ENCODE measurements at regions not wholly inside any gene's neighbourhood (a gene's known extent, or its start where the extent isn't known, plus 50 kb on each side); places are given as distances from the start of the nearest gene placed in this dataset.
"Not testable (repeated sequence)": the region's sequence is repeated elsewhere in the genome, so short reads cannot be mapped to it uniquely, and the experiment has no call there.

DNA sequence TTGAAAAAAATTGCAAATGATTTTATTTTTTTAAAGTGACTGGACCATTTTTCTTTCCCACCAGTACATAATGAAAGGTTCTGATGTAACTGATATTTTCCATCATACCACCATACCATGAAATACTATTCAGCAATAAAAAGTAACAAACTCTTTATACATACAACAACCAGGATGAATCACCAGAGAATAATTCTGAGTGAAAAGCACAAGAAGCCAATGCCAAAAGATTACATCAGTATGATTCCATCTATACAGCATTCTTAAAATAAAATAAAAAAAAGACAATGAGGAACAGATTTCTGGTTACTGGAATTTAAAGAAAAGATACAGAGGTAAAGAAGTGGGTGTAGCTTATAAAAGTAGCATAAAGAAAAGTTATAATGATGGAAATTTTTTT lies 423.7 kb upstream of the ST8SIA4 start:
- Histone ChIP-seq H3K27ac (ENCODE audit: low read depth, low read length) (no peak overlapping the region), H3K9me3 (ENCODE audit: control insufficient read depth, insufficient read depth, low read length) (no peaks in the 10 kb centered on the region), H3K4me2 (ENCODE audit: low read length) (no peak overlapping the region), H3K4me3 (ENCODE audit: low read length) (no peak overlapping the region), H4K20me1 (ENCODE audit: control insufficient read depth, insufficient read depth, low read depth, low read length) (no peaks in the 10 kb centered on the region), H3K9me2 (replicated peaks; ENCODE audit: control insufficient read depth, low read length) (no peaks in the 10 kb centered on the region), H3K79me2 (ENCODE audit: control insufficient read depth, low read length) (no peaks in the 10 kb centered on the region), H3K36me3 (ENCODE audit: control insufficient read depth, low read length) (no peaks in the 10 kb centered on the region), H3K27me3 (ENCODE audit: control insufficient read depth, low read length) (no peaks in the 10 kb centered on the region), H3K4me1 (ENCODE audit: control insufficient read depth, low read length) (no peaks in the 10 kb centered on the region), H3F3A (ENCODE audit: control insufficient read depth, insufficient read depth) (no peaks in the 10 kb centered on the region)
- TF ChIP-seq, protein P1, sequence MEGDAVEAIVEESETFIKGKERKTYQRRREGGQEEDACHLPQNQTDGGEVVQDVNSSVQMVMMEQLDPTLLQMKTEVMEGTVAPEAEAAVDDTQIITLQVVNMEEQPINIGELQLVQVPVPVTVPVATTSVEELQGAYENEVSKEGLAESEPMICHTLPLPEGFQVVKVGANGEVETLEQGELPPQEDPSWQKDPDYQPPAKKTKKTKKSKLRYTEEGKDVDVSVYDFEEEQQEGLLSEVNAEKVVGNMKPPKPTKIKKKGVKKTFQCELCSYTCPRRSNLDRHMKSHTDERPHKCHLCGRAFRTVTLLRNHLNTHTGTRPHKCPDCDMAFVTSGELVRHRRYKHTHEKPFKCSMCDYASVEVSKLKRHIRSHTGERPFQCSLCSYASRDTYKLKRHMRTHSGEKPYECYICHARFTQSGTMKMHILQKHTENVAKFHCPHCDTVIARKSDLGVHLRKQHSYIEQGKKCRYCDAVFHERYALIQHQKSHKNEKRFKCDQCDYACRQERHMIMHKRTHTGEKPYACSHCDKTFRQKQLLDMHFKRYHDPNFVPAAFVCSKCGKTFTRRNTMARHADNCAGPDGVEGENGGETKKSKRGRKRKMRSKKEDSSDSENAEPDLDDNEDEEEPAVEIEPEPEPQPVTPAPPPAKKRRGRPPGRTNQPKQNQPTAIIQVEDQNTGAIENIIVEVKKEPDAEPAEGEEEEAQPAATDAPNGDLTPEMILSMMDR (IDR thresholded peaks at IDR 0.05; ENCODE audit: low read depth, low read length, poor library complexity, severe bottlenecking) = no peak

DNA sequence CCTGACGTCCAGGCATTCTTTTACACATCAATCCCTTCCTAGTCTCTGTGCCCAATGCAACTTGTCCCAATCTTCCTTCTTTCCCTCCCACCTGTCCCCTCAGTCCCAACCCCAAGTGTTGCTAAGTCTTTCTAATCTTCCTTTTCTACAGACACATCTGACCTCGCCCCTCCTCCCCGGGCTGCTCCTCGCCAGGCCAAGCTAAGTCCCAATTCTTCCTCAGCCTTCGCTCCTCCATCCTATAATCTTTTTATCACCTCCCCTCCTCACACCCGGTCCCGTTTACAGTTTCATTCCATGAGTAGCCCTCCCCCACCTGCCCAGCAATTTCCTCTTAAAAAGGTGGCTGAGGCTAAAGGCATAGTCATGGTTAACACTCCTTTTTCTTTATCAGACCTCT lies 413.3 kb upstream of the ST8SIA4 start:
- not testable (repeated sequence) for H3K9me2 ChIP-seq (replicated peaks; ENCODE audit: control insufficient read depth, low read length); H3K27ac ChIP-seq (ENCODE audit: low read depth, low read length); H3K9me3 ChIP-seq (ENCODE audit: control insufficient read depth, insufficient read depth, low read length); H3K36me3 ChIP-seq (ENCODE audit: control insufficient read depth, low read length); H3K79me2 ChIP-seq (ENCODE audit: control insufficient read depth, low read length); H3K4me1 ChIP-seq (ENCODE audit: control insufficient read depth, low read length); H3K4me2 ChIP-seq (ENCODE audit: low read length); H3F3A ChIP-seq (ENCODE audit: control insufficient read depth, insufficient read depth); H3K27me3 ChIP-seq (ENCODE audit: control insufficient read depth, low read length); H4K20me1 ChIP-seq (ENCODE audit: control insufficient read depth, insufficient read depth, low read depth, low read length); H3K4me3 ChIP-seq (ENCODE audit: low read length)

DNA sequence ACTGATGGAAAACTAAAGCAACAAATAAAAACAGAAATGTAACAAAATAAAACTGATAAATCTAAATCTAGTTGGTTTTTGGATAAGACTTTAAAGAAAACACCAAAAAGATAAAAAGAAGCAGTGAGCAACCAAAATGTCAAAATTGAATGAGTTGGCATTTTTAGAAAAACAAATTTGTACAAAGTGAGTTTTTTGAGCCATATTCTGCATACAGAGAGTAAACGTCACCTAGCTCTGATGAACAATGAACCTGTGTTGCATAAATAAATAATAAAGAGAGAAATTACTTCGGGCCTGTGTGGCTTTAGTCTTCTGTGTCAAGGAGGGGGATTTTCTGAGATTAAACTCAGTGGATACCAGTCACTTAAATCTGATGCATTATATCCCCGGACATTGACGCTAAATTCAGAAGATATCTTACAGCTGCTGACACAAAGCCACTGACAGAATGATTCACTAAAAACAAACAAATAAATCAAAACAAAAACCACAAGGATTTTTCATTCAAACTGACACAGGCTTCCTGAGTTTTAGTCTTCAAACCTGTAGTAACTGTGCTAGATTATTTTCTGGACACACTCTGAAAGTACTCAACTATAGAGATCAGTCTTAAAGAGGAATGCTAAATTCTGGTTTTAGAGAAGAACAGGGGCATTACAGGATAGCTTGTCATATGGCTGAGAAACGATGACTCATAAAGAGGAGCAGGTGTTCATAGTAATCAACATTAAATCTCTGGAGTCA lies 403.5 kb upstream of the ST8SIA4 start:
- no peaks in the 10 kb centered on the region for H3F3A ChIP-seq (ENCODE audit: control insufficient read depth, insufficient read depth)

DNA sequence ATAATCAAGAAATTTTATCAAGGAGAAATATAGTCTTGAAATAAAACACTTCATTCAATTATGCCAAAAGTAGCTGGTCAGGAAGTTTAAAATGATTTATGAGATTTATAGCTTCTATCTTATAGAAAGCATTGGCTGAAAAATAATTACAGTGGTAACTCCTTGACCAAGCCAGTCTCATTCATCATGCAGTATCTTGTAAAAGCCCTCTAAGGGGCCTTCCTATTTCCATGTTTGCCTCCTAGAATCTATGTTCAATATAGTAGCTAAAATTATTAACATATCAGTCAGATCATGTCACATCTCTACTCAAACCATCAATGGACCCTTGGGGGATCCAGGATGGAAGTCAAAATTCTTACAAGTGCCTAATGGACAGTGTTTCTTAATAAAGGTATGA lies 393.4 kb upstream of the ST8SIA4 start:
- TF ChIP-seq, protein P1 (IDR thresholded peaks at IDR 0.05; ENCODE audit: low read depth, low read length, poor library complexity, severe bottlenecking) = no peak
- TF ChIP-seq EZH2phosphoT487 (IDR thresholded peaks at IDR 0.05; ENCODE audit: borderline replicate concordance, low read length) = no peak
- Histone ChIP-seq H3K4me2 (ENCODE audit: low read length) (no peak overlapping the region), H3K4me1 (ENCODE audit: control insufficient read depth, low read length) (no peaks in the 10 kb centered on the region), H3K79me2 (ENCODE audit: control insufficient read depth, low read length) (no peaks in the 10 kb centered on the region), H3K9me3 (ENCODE audit: control insufficient read depth, insufficient read depth, low read length) (no peaks in the 10 kb centered on the region), H3F3A (ENCODE audit: control insufficient read depth, insufficient read depth) (no peaks in the 10 kb centered on the region), H3K9me2 (replicated peaks; ENCODE audit: control insufficient read depth, low read length) (no peaks in the 10 kb centered on the region), H3K36me3 (ENCODE audit: control insufficient read depth, low read length) (no peaks in the 10 kb centered on the region), H3K27me3 (ENCODE audit: control insufficient read depth, low read length) (no peaks in the 10 kb centered on the region), H3K4me3 (ENCODE audit: low read length) (no peak overlapping the region), H3K27ac (ENCODE audit: low read depth, low read length) (no peak overlapping the region), H4K20me1 (ENCODE audit: control insufficient read depth, insufficient read depth, low read depth, low read length) (no peaks in the 10 kb centered on the region)

More for the DNA sequence above, 403.5 kb upstream of the ST8SIA4 start:
- TF ChIP-seq EZH2phosphoT487 (IDR thresholded peaks at IDR 0.05; ENCODE audit: borderline replicate concordance, low read length) = no peak
- TF ChIP-seq, protein P1 (IDR thresholded peaks at IDR 0.05; ENCODE audit: low read depth, low read length, poor library complexity, severe bottlenecking) = no peak
- H3K36me3 ChIP-seq (ENCODE audit: control insufficient read depth, low read length) = no peaks in the 10 kb centered on the region
- H3K27ac ChIP-seq (ENCODE audit: low read depth, low read length) = no peak overlapping the region
- no peaks in the 10 kb centered on the region for H4K20me1 ChIP-seq (ENCODE audit: control insufficient read depth, insufficient read depth, low read depth, low read length)
- no peak overlapping the region for H3K4me2 ChIP-seq (ENCODE audit: low read length)
- no peaks in the 10 kb centered on the region for H3K79me2 ChIP-seq (ENCODE audit: control insufficient read depth, low read length)
- H3K9me2 ChIP-seq (replicated peaks; ENCODE audit: control insufficient read depth, low read length) = no peaks in the 10 kb centered on the region
- H3K4me1 ChIP-seq (ENCODE audit: control insufficient read depth, low read length) = no peaks in the 10 kb centered on the region
- no peaks in the 10 kb centered on the region for H3K9me3 ChIP-seq (ENCODE audit: control insufficient read depth, insufficient read depth, low read length)
- no peak overlapping the region for H3K4me3 ChIP-seq (ENCODE audit: low read length)
- H3K27me3 ChIP-seq (ENCODE audit: control insufficient read depth, low read length) = no peaks in the 10 kb centered on the region

Data from DOHH2 (cell line).